ENCODE measurements at regions not wholly inside any gene's neighbourhood (a gene's known extent, or its start where the extent isn't known, plus 50 kb on each side); places are given as distances from the start of the nearest gene placed in this dataset.

- ChIA-PET CTCF (no interaction called here), POLR2A (no interaction called here)
- no peaks in the 10 kb centered on the region for H3K27me3 Mint-ChIP-seq (ENCODE audit: low read depth)
- H3K9me3 Mint-ChIP-seq = no peaks in the 10 kb centered on the region
- TF ChIP-seq TEAD4 (CRISPR knock-in tag; IDR thresholded peaks at IDR 0.05) = no peak
- TF ChIP-seq NFATC4 (CRISPR knock-in tag; IDR thresholded peaks at IDR 0.05) = no peak
- ATAC-seq (no peak), DNase-seq (ENCODE audit: low spot score) (no peak)
- H3K27ac Mint-ChIP-seq = no peak overlapping the region
- H3K4me1 Mint-ChIP-seq = peaks cover 26% of the 10 kb centered on the region
- H3K4me3 Mint-ChIP-seq = no peak overlapping the region
- H3K36me3 Mint-ChIP-seq = no peaks in the 10 kb centered on the region
Observed at GRCh38 chr18:66324616-66325015, 279.3 kb downstream of the CDH19 start.

GRCh38 chr18:66317243-66318090 lies 286.4 kb downstream of the CDH19 start:
- no peak overlapping the region for H3K4me3 Mint-ChIP-seq
- ChIA-PET POLR2A (no interaction called here), CTCF (no interaction called here)
- DNase-seq (ENCODE audit: low spot score) (no peak), ATAC-seq (peak; percentile 62)
- H3K36me3 Mint-ChIP-seq = no peaks in the 10 kb centered on the region
- TF ChIP-seq HMGA2 (CRISPR knock-in tag; IDR thresholded peaks at IDR 0.05) (no peak), ETV6 (CRISPR knock-in tag; IDR thresholded peaks at IDR 0.05) (no peak)
- H3K9me3 Mint-ChIP-seq = no peaks in the 10 kb centered on the region
- H3K27me3 Mint-ChIP-seq (ENCODE audit: low read depth) = no peaks in the 10 kb centered on the region
- H3K27ac Mint-ChIP-seq = peak overlapping the region; percentile 15; the same call in 1 of the 2 replicates
- H3K4me1 Mint-ChIP-seq = peaks cover 25% of the 10 kb centered on the region

- CTCF ChIA-PET = no interaction called here
Observed at GRCh38 chr18:66316701-66317100, 287.2 kb downstream of the CDH19 start.

More at GRCh38 chr18:66316701-66317100, 287.2 kb downstream of the CDH19 start:
- DNase-seq (ENCODE audit: low spot score) (no peak), ATAC-seq (peak; percentile 88)
- H3K4me1 Mint-ChIP-seq = peaks cover 25% of the 10 kb centered on the region
- POLR2A ChIA-PET = no interaction called here
- no peak overlapping the region for H3K4me3 Mint-ChIP-seq
- TF ChIP-seq ZNF281 (CRISPR knock-in tag; IDR thresholded peaks at IDR 0.05) (no peak), NFE2L1 (CRISPR knock-in tag; IDR thresholded peaks at IDR 0.05) (no peak), ATF1 (CRISPR knock-in tag; IDR thresholded peaks at IDR 0.05) (no peak), SMAD3 (CRISPR knock-in tag; IDR thresholded peaks at IDR 0.05; ENCODE audit: borderline replicate concordance) (no peak), STAT6 (CRISPR knock-in tag; conservative IDR thresholded peaks at IDR 0.05; ENCODE audit: low read depth) (no peak)
- 0 out of 2 replicates have a peak, but pooled peaks cover 3% of the 10 kb centered on the region for H3K9me3 Mint-ChIP-seq
- 0 out of 2 replicates have a peak overlapping the region, but pooled peaks have one; percentile 63 for H3K27ac Mint-ChIP-seq
- H3K27me3 Mint-ChIP-seq (ENCODE audit: low read depth) = no peaks in the 10 kb centered on the region
- H3K36me3 Mint-ChIP-seq = no peaks in the 10 kb centered on the region

Measured in WTC11 (cell line).